DOHH2 (cell line): ENCODE measurements at regions not wholly inside any gene's neighbourhood (a gene's known extent, or its start where the extent isn't known, plus 50 kb on each side); places are given as distances from the start of the nearest gene placed in this dataset.

Source experiments
- EZH2phosphoT487 ChIP-seq: fragments of 200-600 bp; sonication (generic); IDR thresholded peaks from 2 replicates; pipeline ENCODE4 v1.6.1; 2017; ENCODE audit warnings: borderline replicate concordance, mild to moderate bottlenecking, antibody characterized with exemption, low read length, moderate library complexity, mixed read lengths
- TF ChIP-seq, protein P1 (sequence below): fragments of 200-600 bp; sonication (generic); IDR thresholded peaks from one replicate; pipeline ENCODE4 v1.5.1; 2014; ENCODE audit warnings: antibody characterized with exemption, mild to moderate bottlenecking, low read depth, low read length; ENCODE audit not compliant: poor library complexity, severe bottlenecking

DNA sequence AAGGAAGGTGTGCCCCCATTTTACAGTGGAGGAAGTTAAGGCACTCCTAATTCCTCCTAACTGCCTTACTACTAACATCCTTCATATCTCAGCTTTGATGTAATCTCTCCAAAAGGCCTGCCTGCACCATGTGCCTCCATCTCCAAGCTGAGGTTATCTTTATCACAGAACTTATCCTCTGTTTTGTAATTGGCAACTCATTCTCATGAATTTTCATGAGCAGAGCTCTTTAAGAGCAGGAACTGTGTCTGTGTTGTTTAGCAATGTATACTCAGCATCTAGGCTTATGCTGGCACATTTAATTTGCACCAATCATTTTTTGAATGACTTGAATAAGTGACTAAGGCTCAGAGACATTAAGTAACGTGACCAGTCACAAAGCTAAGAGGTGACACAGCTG lies 147.9 kb upstream of the VLDLR start:
- TF ChIP-seq, protein P1, sequence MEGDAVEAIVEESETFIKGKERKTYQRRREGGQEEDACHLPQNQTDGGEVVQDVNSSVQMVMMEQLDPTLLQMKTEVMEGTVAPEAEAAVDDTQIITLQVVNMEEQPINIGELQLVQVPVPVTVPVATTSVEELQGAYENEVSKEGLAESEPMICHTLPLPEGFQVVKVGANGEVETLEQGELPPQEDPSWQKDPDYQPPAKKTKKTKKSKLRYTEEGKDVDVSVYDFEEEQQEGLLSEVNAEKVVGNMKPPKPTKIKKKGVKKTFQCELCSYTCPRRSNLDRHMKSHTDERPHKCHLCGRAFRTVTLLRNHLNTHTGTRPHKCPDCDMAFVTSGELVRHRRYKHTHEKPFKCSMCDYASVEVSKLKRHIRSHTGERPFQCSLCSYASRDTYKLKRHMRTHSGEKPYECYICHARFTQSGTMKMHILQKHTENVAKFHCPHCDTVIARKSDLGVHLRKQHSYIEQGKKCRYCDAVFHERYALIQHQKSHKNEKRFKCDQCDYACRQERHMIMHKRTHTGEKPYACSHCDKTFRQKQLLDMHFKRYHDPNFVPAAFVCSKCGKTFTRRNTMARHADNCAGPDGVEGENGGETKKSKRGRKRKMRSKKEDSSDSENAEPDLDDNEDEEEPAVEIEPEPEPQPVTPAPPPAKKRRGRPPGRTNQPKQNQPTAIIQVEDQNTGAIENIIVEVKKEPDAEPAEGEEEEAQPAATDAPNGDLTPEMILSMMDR = no peak
- no peak for TF ChIP-seq EZH2phosphoT487
